ENCODE measurements at regions not wholly inside any gene's neighbourhood (a gene's known extent, or its start where the extent isn't known, plus 50 kb on each side); places are given as distances from the start of the nearest gene placed in this dataset.

- no peak for DNase-seq
Observed at GRCh38 chr14:101340556-101340955, 220.7 kb upstream of the DIO3 start.

GRCh38 chr14:101347893-101348777, 213.2 kb upstream of the DIO3 start:
- DNase-seq = no peak

- no peak for DNase-seq
Observed at GRCh38 chr14:101349108-101349507, 212.2 kb upstream of the DIO3 start.

- no peak for DNase-seq
Observed at GRCh38 chr14:101350021-101350420, 211.3 kb upstream of the DIO3 start.

- DNase-seq = no peak
Observed at GRCh38 chr14:101350691-101351090, 210.6 kb upstream of the DIO3 start.

GRCh38 chr14:101351146-101351545, 210.1 kb upstream of the DIO3 start:
- no peak for DNase-seq

- no peak for DNase-seq
Observed at GRCh38 chr14:101351769-101352168, 209.5 kb upstream of the DIO3 start.

- no peak for DNase-seq
Observed at GRCh38 chr14:101352567-101352966, 208.7 kb upstream of the DIO3 start.

- DNase-seq = no peak
Observed at GRCh38 chr14:101353422-101353821, 207.9 kb upstream of the DIO3 start.

- no peak for DNase-seq
Observed at GRCh38 chr14:101354726-101355125, 206.6 kb upstream of the DIO3 start.

- no peak for DNase-seq
Observed at GRCh38 chr14:101355284-101355683, 206.0 kb upstream of the DIO3 start.

GRCh38 chr14:101357038-101357437, 204.3 kb upstream of the DIO3 start:
- no peak for DNase-seq

- no peak for DNase-seq
Observed at GRCh38 chr14:101357559-101358319, 203.6 kb upstream of the DIO3 start.

- no peak for DNase-seq
Observed at GRCh38 chr14:101358320-101359125, 202.8 kb upstream of the DIO3 start.

GRCh38 chr14:101359221-101360053, 201.9 kb upstream of the DIO3 start:
- no peak for DNase-seq

GRCh38 chr14:101360054-101360911, 201.0 kb upstream of the DIO3 start:
- no peak for DNase-seq

GRCh38 chr14:101361044-101361443, 200.3 kb upstream of the DIO3 start:
- DNase-seq = no peak

GRCh38 chr14:101361451-101362433, 199.6 kb upstream of the DIO3 start:
- no peak for DNase-seq

- no peak for DNase-seq
Observed at GRCh38 chr14:101362529-101363260, 198.6 kb upstream of the DIO3 start.

- no peak for DNase-seq
Observed at GRCh38 chr14:101363261-101363555, 198.1 kb upstream of the DIO3 start.
